ENCODE measurements at regions not wholly inside any gene's neighbourhood (a gene's known extent, or its start where the extent isn't known, plus 50 kb on each side); places are given as distances from the start of the nearest gene placed in this dataset.

GRCh38 chr4:18082236-18082635 is 60.7 kb upstream of the LCORL start:
- no peak for TF ChIP-seq FOXP2 (optimal IDR thresholded peaks at IDR 0.05; ENCODE audit: borderline replicate concordance, extremely low read depth, extremely low read length, insufficient read depth)
- no peak for TF ChIP-seq SIN3A (IDR thresholded peaks at IDR 0.05; ENCODE audit: borderline replicate concordance, insufficient read depth, low read length)
- TF ChIP-seq REST (IDR thresholded peaks at IDR 0.05; ENCODE audit: insufficient read depth in 1 of 2, low read depth in 2 of 2, low read length in 2 of 2), result no peak
- TF ChIP-seq POLR2AphosphoS5 (IDR thresholded peaks at IDR 0.05; ENCODE audit: low read depth, low read length), result no peak
- no peak for TF ChIP-seq TAF1 (IDR thresholded peaks at IDR 0.05; ENCODE audit: borderline replicate concordance, insufficient read depth, low read length)

Measured in PFSK-1 (cell line).